OCI-LY3 (cell line): ENCODE measurements at regions not wholly inside any gene's neighbourhood (a gene's known extent, or its start where the extent isn't known, plus 50 kb on each side); places are given as distances from the start of the nearest gene placed in this dataset.
"Not testable (repeated sequence)": the region's sequence is repeated elsewhere in the genome, so short reads cannot be mapped to it uniquely, and the experiment has no call there.

Experiments
- H2AFZ ChIP-seq: fragments of 200-600, 300-600 bp; shearing (Covaris generic); 2 replicates; pipeline ENCODE4 v1.6.0; 2014; ENCODE audit warnings: antibody characterized with exemption, low read depth, low read length
- H3K27ac ChIP-seq: fragments of 200-600, 300-600 bp; sonication (generic); 2 replicates; pipeline ENCODE4 v1.5.1; 2014; ENCODE audit warnings: mild to moderate bottlenecking, low read length, moderate library complexity, mixed read lengths
- H3K27me3 ChIP-seq: fragments of 200-600, 300-600 bp; sonication (generic); 2 replicates; pipeline ENCODE4 v1.6.1; 2014; ENCODE audit warnings: low read depth, low read length, mixed read lengths
- H3K36me3 ChIP-seq: fragments of 200-600, 300-600 bp; sonication (generic); replicated peaks from 2 replicates; pipeline ENCODE3; 2014; ENCODE audit warnings: low read depth, low read length, mixed read lengths
- H3K4me1 ChIP-seq: fragments of 300-600, 200-600 bp; sonication (generic); 2 replicates; pipeline ENCODE4 v1.6.1; 2014; ENCODE audit warnings: low read length, mixed read lengths
- H3K4me2 ChIP-seq: fragments of 200-600, 300-600 bp; sonication (generic); 2 replicates; pipeline ENCODE4 v1.6.1; 2014; ENCODE audit warnings: low read length, mixed read lengths
- H3K4me3 ChIP-seq: fragments of 300-600, 200-600 bp; sonication (generic); 2 replicates; pipeline ENCODE4 v1.5.1; 2014; ENCODE audit warnings: antibody characterized with exemption, mild to moderate bottlenecking, low read length, moderate library complexity
- H3K79me2 ChIP-seq: fragments of 300-600, 200-600 bp; shearing (Covaris generic); 2 replicates; pipeline ENCODE4 v1.6.1; 2014; ENCODE audit warnings: mild to moderate bottlenecking, low read length, mixed read lengths
- H3K9ac ChIP-seq: fragments of 300-600, 200-600 bp; shearing (Covaris generic); 2 replicates; pipeline ENCODE4 v1.6.0; 2014; ENCODE audit warnings: mild to moderate bottlenecking, low read length, moderate library complexity
- H3K9me3 ChIP-seq: fragments of 200-600, 300-600 bp; shearing (Covaris generic); 2 replicates; pipeline ENCODE4 v1.6.1; 2014; ENCODE audit warnings: low read length, mixed read lengths; ENCODE audit not compliant: insufficient read depth
- H4K20me1 ChIP-seq: fragments of 200-600, 300-600 bp; sonication (generic); 2 replicates; pipeline ENCODE4 v1.6.1; 2016; ENCODE audit warnings: low read length, mixed read lengths; ENCODE audit not compliant: insufficient read depth
- EZH2phosphoT487 ChIP-seq: fragments of 200-600 bp; shearing (Covaris generic); IDR thresholded peaks from 2 replicates; pipeline ENCODE4 v1.6.1; 2018; ENCODE audit warnings: antibody characterized with exemption, mixed run types, low read depth
- TF ChIP-seq, protein P1 (sequence below): fragments of 200-600, 300-600 bp; sonication (generic); IDR thresholded peaks from 2 replicates; pipeline ENCODE4 v1.5.1; 2014; ENCODE audit warnings: antibody characterized with exemption, low read length, low read depth

DNA sequence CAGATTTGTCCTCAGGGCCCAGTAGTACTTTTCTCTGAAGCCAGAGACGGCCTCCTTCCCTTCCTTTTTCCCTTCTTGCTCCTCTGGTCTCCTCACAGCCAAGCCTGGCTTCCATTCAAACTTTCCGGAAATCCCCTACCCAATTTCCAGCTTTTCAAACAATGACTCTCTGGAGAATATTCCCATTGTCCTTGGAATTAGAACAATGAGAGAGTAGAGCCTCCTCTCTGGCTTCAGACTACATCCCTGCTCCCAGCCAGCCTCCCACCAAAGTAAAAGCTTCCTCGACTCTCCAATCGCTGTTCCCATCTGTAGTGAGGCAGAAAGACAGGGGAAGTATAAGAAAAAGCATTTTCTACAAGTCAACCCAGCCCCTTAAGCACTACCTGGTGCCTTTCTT lies 77.7 kb upstream of the SOX13 start:
- no peaks in the 10 kb centered on the region for H4K20me1 ChIP-seq
- no peak overlapping the region for H2AFZ ChIP-seq
- no peak overlapping the region for H3K4me2 ChIP-seq
- no peaks in the 10 kb centered on the region for H3K9me3 ChIP-seq
- H3K4me3 ChIP-seq, result no peak overlapping the region
- H3K9ac ChIP-seq, result no peak overlapping the region
- H3K36me3 ChIP-seq, result no peaks in the 10 kb centered on the region
- H3K4me1 ChIP-seq, result no peaks in the 10 kb centered on the region
- H3K27me3 ChIP-seq, result peaks cover 1% of the 10 kb centered on the region; the same call in 1 of the 2 replicates
- no peak overlapping the region for H3K27ac ChIP-seq
- no peaks in the 10 kb centered on the region for H3K79me2 ChIP-seq
- TF ChIP-seq, protein P1, sequence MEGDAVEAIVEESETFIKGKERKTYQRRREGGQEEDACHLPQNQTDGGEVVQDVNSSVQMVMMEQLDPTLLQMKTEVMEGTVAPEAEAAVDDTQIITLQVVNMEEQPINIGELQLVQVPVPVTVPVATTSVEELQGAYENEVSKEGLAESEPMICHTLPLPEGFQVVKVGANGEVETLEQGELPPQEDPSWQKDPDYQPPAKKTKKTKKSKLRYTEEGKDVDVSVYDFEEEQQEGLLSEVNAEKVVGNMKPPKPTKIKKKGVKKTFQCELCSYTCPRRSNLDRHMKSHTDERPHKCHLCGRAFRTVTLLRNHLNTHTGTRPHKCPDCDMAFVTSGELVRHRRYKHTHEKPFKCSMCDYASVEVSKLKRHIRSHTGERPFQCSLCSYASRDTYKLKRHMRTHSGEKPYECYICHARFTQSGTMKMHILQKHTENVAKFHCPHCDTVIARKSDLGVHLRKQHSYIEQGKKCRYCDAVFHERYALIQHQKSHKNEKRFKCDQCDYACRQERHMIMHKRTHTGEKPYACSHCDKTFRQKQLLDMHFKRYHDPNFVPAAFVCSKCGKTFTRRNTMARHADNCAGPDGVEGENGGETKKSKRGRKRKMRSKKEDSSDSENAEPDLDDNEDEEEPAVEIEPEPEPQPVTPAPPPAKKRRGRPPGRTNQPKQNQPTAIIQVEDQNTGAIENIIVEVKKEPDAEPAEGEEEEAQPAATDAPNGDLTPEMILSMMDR, result no peak
- no peak for TF ChIP-seq EZH2phosphoT487

DNA sequence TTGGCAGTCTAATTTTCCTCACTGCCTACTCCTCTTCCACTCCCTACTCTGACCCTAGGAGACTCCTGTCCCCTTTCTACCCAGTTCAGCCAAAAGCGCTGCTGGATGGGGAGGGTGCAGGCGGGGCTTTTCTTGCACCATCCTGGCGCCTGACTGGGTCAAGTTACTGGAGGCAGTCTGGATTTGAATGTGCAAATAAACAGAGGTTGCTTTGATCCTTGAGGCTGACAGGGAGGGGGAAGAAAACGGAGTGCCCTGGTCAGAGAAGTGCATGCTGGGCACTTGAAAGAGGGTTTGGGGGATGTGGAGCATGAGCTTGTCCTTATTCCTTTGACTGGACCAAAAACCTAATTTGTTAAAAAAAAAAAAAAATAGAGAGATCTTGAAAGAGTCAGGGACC lies 76.8 kb upstream of the SOX13 start:
- Histone ChIP-seq H3K27me3 (peaks cover 2% of the 10 kb centered on the region; the same call in 1 of the 2 replicates), H3K4me3 (no peak overlapping the region), H4K20me1 (no peaks in the 10 kb centered on the region), H3K27ac (no peak overlapping the region), H3K9ac (no peak overlapping the region), H3K36me3 (no peaks in the 10 kb centered on the region), H3K4me2 (no peak overlapping the region), H3K9me3 (no peaks in the 10 kb centered on the region), H3K4me1 (no peaks in the 10 kb centered on the region), H2AFZ (no peak overlapping the region), H3K79me2 (no peaks in the 10 kb centered on the region)
- TF ChIP-seq EZH2phosphoT487, result no peak
- TF ChIP-seq, protein P1, result no peak

GRCh38 chr1:203998571-203998970 lies 74.3 kb upstream of the SOX13 start:
- H3K9ac ChIP-seq, H3K27ac ChIP-seq, H3K27me3 ChIP-seq, H4K20me1 ChIP-seq, H3K79me2 ChIP-seq, H3K4me2 ChIP-seq, H3K4me3 ChIP-seq, H3K4me1 ChIP-seq, H3K9me3 ChIP-seq, H2AFZ ChIP-seq, H3K36me3 ChIP-seq: not testable (repeated sequence)

DNA sequence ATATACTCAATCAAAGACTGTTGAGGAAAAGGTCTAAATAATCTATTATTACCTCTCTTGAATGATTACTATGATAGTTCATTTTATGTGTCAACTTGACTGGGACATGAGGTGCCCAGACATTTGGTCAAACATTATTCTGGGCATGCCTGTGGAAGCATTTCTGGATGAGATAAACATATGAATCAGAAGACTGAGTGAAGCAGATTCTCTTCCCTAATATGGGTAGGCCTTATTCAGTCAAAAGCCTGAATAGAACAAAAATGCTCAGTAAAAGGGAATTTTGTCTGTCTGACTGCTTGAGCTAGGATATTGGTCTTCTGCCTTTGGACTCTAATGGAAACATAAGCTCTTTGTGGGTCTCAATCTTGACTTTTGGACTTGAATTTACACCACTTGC lies 73.3 kb upstream of the SOX13 start:
- no peaks in the 10 kb centered on the region for H3K4me1 ChIP-seq
- TF ChIP-seq, protein P1, result no peak
- TF ChIP-seq EZH2phosphoT487, result no peak
- no peak overlapping the region for H2AFZ ChIP-seq
- H3K36me3 ChIP-seq, result no peaks in the 10 kb centered on the region
- peaks cover 4% of the 10 kb centered on the region; the same call in 1 of the 2 replicates for H3K27me3 ChIP-seq
- H3K4me2 ChIP-seq, result no peak overlapping the region
- H3K27ac ChIP-seq, result no peak overlapping the region
- no peak overlapping the region for H3K9ac ChIP-seq
- no peaks in the 10 kb centered on the region for H3K79me2 ChIP-seq
- no peaks in the 10 kb centered on the region for H3K9me3 ChIP-seq
- H3K4me3 ChIP-seq, result no peak overlapping the region
- H4K20me1 ChIP-seq, result no peaks in the 10 kb centered on the region
